B cell (primary cell): ENCODE measurements at regions not wholly inside any gene's neighbourhood (a gene's known extent, or its start where the extent isn't known, plus 50 kb on each side); places are given as distances from the start of the nearest gene placed in this dataset.

Source experiments
- CTCF ChIP-seq: fragments of 200-600 bp; IDR thresholded peaks from one replicate; pipeline ENCODE4 v1.8.0; 2022; ENCODE audit warnings: antibody characterized with exemption, mild to moderate bottlenecking
- EZH2 ChIP-seq: IDR thresholded peaks from 2 replicates; pipeline ENCODE4 v1.6.1; 2012; ENCODE audit warnings: borderline replicate concordance, low read depth, mild to moderate bottlenecking, moderate library complexity, low read length; ENCODE audit not compliant: insufficient read depth, poor library complexity, severe bottlenecking

- no peak for TF ChIP-seq CTCF
- TF ChIP-seq EZH2, result no peak
These were observed 188.4 kb upstream of the LYZL1 start for GRCh38 chr10:29100505-29100904.
